GM20000 (cell line): ENCODE measurements at regions not wholly inside any gene's neighbourhood (a gene's known extent, or its start where the extent isn't known, plus 50 kb on each side); places are given as distances from the start of the nearest gene placed in this dataset.

Source experiments
- DNase-seq: peaks from one replicate; pipeline ENCODE4 v3.0.0; 2012; ENCODE audit warnings: low spot score
- TF ChIP-seq, protein P1 (sequence below): IDR thresholded peaks from 2 replicates; pipeline ENCODE4 v1.5.1; 2012; ENCODE audit warnings: mild to moderate bottlenecking, control low read depth; ENCODE audit errors: extremely low read depth, missing control alignments

DNA sequence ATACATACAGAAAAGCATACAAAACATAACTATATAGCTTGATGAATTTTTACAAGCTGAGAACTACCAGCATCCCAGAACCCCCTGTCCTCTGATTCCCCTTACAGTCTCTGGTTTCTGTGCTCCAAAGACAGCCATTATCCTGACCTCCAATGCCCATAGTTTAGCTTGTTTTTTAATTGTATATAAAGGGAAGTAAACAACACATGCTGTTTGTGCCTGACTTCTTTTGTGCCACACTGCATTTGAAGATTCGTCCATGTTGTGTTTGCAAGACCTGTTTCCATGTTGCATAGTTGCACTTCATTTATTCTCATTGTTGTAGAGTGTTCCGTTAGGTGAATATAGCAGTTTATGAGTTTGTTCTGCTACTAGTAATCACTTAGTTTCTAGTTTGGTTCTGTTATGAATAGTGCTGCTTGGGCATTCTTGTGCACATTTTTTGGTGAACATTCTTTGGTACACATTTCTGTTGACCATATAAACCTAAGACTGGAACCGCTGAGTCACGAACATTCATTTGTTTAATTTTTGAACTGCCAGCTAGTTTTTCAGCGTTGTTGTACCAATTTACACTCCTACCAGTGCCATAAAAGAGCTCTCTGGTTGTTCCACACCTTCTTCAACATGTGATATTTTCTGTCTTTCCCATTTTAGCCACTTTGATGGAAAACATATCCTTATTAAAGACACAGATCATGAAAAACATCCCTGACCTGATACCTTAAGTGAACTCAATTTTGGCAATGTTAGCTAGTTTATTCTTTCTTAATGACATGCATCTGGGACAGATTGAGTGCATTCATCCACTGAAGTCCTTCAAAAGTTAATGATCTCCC, 78.1 kb upstream of the ANXA1 start:
- DNase-seq = no peak
- TF ChIP-seq, protein P1, sequence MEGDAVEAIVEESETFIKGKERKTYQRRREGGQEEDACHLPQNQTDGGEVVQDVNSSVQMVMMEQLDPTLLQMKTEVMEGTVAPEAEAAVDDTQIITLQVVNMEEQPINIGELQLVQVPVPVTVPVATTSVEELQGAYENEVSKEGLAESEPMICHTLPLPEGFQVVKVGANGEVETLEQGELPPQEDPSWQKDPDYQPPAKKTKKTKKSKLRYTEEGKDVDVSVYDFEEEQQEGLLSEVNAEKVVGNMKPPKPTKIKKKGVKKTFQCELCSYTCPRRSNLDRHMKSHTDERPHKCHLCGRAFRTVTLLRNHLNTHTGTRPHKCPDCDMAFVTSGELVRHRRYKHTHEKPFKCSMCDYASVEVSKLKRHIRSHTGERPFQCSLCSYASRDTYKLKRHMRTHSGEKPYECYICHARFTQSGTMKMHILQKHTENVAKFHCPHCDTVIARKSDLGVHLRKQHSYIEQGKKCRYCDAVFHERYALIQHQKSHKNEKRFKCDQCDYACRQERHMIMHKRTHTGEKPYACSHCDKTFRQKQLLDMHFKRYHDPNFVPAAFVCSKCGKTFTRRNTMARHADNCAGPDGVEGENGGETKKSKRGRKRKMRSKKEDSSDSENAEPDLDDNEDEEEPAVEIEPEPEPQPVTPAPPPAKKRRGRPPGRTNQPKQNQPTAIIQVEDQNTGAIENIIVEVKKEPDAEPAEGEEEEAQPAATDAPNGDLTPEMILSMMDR = no peak

DNA sequence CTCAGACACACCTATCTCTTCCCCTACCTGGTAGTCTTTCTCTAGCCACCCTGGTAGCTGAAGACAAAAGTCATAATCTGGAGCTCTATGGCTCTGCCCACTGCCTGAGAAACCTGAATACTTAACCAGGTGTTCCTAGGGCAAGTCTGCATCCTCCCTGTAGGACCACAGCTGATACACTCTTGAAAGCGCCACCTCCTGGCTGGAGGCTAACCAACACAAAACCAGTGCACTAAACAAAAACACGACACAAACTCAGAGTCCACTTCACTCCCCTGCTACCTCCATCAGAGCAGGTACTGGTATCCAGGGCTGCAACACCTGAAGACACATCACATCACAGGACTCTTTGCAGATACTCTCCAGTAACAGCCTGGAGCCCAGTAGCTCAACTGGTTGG, 84.6 kb upstream of the ANXA1 start:
- DNase-seq = no peak
- TF ChIP-seq, protein P1 = no peak

DNA sequence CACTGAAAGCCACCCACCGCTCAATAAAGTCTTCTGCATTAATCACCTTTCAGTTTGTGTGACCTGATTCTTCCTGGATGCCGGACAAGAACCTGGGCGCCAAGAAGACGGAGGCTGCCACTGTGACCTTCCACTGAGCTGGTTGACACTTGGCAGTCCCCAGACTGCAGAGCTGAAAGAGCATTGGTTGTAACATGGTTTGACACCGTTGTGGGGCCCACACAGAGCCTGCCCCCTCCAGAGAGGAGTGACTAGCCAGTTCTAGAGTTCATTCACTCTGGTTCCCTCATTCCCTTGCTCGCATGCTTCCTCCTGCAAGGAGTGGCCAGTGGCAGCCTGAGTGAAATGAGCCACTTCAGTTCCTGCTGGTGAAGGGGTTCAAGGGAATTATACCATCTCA, 86.2 kb upstream of the ANXA1 start:
- TF ChIP-seq, protein P1 = no peak

DNA sequence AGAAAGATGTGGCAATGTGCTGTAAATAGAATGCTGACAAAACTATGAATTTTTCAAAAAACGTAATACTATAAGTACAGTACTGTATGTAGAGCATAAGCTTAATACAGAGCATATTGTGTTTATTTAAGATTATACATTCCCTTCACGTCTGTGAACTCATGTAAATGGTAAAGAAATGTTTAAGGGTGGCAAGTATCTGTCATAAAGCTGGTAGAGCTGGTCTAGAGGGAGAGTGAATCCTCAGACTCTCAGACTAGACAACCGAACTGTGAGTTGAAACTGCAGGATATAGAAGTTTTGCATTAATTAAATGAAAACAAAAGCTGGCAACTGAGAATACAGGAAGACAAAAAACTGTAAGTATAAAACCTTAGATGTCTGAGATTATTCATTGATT, 87.3 kb upstream of the ANXA1 start:
- no peak for DNase-seq
- TF ChIP-seq, protein P1 = no peak

More for the DNA sequence above, 86.2 kb upstream of the ANXA1 start:
- DNase-seq = no peak

DNA sequence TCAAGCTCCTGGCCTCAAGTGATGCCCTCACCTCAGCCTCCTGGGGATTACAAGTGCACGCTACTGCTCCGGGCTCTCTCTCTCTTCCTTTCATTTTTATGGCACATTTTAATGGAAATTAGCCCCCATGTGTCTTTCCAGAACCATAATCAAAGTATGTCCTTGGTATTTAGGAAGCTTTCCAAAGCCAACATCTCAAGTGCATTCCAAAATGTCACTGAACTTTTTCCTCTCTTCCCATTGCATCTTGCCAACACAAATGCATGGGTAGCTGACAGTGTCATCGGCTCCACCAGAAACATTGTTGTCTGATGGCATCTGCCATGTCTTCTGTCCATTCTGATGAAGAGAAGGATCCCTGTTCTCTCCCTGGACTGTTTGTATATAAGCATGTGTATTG, 90.5 kb upstream of the ANXA1 start:
- TF ChIP-seq, protein P1 = no peak
- DNase-seq = no peak

DNA sequence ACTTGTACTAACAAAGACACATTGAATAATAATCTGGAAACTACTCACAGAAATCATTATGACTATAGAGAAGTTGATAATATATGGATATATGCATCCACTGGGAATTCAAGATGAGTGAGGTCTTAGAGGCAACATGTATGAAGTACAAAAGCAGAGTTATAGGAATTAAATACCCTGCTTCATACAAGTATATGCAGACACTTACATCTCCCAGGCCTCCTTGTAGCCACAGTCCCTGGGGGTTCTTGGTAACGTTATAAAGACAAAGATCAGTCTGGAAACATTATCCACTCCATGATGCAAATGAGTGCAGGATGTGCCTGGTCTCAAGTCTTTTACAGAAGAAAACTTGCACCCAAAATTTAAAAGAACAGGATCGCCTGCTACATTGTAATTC, 92.4 kb upstream of the ANXA1 start:
- TF ChIP-seq, protein P1 = no peak
- DNase-seq = no peak

DNA sequence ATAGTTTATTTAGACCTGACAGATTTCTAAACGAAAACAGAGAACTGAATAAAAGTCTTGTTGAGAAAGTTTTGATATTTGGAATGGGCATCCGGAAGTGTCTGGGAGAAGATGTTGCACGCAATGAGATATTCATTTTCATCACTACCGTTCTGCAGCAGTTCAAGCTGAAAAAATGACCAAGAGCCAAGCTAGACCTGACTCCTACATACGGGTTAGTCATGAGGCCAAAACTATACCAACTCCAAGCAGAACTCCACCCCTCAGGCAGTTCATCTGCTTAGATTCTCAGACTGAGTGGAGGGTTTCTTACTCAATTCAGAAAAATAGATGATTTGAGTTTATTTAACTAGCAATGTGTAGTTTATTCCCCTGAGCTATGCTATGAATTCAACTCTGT, 95.4 kb upstream of the ANXA1 start:
- TF ChIP-seq, protein P1 = no peak
- DNase-seq = no peak
